HUDEP-2 (cell line): ENCODE measurements at regions not wholly inside any gene's neighbourhood (a gene's known extent, or its start where the extent isn't known, plus 50 kb on each side); places are given as distances from the start of the nearest gene placed in this dataset.

Experiments
- DNase-seq, 76 experiments: peaks; one replicate each; lab custom pipeline; 2025; ENCODE audit not compliant: unreplicated experiment in 76 of 76; lab: John Stamatoyannopoulos, UW

GRCh38 chr5:133746834-133747233 lies 134.5 kb upstream of the FSTL4 start:
- DNase-seq, result peak in 14 of 76 experiments; percentile 1 to 19 (median 8)

GRCh38 chr5:133744960-133745308 lies 132.6 kb upstream of the FSTL4 start:
- no peak for DNase-seq

GRCh38 chr5:133744051-133744959 lies 132.0 kb upstream of the FSTL4 start:
- DNase-seq, result no peak

DNA sequence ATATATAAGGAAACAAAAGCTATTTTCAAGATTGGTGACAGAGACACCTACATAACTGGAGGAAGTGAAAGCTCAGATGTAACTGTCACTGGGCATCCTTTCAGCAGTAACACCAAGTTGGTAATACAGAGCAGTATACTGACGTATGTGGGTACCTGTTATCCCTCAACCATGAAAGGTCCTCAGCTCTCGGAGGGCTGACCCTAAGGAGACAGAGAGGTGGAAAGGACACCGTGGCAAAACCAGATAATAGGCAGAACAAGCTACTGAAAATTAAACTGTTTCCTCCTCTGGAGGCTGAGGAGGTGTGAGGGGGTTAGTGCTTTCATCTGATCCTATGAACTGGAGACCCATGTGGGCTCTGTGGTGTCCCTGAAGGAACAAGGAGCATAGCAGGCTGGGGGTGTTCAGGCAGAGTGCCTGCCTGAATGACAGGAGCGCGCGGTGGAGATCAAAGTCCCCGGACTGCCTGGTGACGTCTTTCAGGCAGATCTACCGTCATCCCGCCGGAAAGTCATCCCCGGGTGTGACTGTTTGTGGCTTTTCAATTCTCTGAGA lies 130.2 kb upstream of the FSTL4 start:
- no peak for DNase-seq

DNA sequence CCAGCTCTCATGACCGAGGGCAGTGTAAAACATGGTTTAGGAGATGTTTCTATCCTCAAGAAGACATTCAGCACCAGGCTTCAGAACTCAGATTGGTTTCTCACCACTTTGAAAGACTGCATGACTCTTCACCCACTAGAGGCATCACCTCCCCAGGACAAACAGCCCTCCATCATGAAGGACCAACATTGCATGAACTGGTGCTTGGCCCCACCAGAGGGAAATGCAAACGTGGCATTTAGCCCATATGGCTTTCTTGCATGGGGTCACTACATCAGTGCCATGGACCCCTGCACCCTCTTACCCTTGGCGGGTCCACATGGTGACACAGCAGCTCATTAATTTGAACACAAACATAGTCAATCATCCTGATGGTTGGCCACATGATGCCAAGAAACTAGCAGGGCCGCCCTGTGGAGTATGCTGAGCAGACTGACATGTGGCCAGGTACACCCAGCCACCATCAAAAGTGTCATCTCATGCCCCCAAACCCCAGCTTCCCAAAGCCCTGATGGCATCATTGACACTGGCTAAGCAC lies 129.5 kb upstream of the FSTL4 start:
- no peak for DNase-seq

DNA sequence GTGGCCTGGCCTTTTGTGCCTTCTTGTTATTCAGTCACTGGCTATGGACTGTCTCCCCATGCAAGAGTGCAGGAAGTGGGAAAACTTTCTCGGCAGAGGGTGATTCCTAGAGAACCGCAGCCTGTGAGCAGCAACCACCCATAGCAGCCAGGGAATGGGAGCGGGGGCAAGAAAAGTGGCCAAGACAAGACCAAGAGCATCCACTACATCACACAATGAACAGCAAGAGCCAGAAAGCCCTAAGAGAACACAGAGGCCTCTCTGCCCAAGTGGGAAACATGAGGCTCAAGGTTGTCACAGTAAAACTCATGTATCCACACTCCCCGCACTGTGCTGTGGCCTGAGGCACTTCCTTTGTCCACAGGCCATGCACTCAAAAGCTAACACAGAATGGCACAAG lies 129.1 kb upstream of the FSTL4 start:
- DNase-seq, result no peak

- DNase-seq, result no peak
Observed at GRCh38 chr5:133739181-133739780, 126.9 kb upstream of the FSTL4 start.

DNA sequence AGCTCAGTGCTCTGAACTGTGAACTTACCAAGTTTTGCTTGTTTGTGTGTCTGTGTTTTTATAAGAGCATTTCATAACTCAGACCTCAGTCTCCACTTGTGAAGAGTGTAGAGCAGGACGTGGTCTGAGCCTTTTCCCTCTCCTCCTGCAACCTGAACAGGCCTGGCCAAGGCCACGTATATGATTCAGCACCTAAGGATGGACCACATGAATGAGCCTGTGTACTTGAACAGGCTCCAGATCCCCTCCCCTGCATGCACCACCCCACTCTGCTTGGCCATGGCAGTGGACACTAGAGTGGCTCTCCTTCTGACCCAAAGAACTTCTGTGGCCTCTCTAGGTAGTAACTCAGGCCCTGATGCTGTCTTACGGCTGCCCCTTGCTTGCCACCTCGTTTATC lies 125.9 kb upstream of the FSTL4 start:
- no peak for DNase-seq

GRCh38 chr5:133736512-133736911 lies 124.2 kb upstream of the FSTL4 start:
- no peak for DNase-seq

GRCh38 chr5:133735346-133735745 lies 123.0 kb upstream of the FSTL4 start:
- DNase-seq, result no peak

DNA sequence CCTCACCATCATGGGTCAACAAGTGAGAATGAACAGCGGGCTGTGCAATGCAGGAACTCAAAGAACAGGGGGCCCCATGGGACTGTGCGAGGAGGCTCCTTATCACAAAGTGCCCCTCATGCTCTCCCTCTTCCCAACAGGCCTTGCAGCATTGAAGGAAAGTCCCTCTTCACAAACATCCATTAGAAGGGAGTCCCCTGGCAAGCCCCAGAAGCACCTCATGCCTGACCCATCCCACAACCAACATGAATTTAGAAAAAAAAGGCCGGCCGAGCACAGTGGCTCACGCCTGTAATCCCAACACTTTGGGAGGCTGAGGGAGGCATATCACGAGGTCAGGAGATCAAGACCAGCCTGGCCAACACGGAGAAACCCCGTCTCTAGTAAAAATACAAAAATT lies 122.6 kb upstream of the FSTL4 start:
- no peak for DNase-seq

DNA sequence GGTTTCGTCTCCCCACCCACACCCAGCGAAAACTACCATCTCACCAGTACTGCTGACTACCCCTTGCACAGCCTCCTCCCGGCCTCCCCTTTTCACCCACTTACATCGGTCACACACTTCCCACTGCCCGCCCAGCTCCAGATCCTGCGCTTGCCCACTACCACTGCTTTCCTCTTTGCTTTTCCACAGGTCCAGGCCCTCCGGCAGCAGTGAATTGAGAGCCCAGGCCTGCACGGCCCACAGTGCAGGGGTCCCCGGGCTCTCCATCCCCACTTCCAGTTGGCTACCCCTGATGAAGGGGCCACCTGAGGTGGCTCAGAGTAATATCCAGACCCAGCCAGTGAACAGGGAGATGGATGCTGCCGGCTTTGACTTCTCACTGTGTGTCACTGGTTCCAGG lies 120.2 kb upstream of the FSTL4 start:
- DNase-seq, result no peak

- DNase-seq, result no peak
Observed at GRCh38 chr5:133731951-133732350, 119.6 kb upstream of the FSTL4 start.

GRCh38 chr5:133730866-133731265 lies 118.5 kb upstream of the FSTL4 start:
- DNase-seq, result no peak

GRCh38 chr5:133730346-133730745 lies 118.0 kb upstream of the FSTL4 start:
- no peak for DNase-seq

DNA sequence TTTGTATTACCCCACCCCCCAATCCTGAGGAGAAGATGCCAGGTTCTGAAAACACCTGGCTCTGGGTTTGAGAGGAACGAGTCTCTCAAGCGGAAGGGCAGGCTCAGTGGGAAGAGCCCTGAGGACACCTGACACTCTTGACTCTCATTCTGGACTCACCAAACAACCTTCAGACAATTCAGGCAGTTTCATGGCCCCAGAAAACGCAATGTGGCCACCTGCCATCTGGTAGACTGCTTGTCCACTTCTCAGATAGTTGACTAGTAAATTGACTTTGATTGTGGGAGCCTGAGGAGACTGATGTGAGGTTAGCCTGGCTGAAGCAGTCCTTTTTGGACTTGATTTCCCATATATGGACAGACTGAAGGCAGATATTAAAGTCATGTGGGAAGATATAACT lies 117.5 kb upstream of the FSTL4 start:
- DNase-seq, result no peak

DNA sequence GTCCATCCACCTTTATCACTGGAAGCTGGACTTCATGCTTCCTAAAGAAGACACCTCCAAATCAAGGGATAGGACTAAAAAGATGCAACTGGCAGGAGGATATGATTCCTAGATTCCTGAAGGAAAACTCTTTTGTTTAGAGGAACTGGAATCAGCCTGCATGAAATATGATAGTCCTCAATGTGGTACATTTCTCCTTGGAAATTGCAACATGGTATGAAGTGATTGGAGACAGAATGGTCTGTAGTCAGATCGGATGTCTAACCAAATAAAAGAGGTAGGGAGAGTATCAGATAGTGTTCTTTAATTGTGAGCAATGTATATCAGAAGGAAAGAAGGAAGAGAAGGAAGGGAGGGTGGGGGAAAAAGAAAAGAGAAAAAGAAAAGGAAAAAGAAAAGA lies 116.1 kb upstream of the FSTL4 start:
- no peak for DNase-seq

DNA sequence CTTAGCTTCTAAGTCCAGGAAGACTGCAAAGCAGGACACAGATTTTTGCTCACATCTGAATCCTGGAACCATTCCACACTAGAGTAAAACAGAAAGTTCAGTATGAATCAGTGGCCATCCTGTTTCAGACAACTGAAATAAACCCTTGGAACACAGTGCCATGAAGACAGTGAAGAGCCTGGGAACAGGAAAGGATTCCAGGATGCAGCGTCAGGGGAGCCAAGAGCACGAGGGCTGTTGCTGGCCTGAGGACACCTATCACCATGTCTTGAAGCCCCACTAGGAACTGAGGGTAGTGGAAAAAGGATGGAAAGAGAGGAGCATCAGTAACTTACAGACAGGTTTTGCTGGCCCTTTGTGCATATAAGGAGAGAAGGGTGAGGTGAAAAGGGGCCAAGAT lies 115.3 kb upstream of the FSTL4 start:
- DNase-seq, result no peak

DNA sequence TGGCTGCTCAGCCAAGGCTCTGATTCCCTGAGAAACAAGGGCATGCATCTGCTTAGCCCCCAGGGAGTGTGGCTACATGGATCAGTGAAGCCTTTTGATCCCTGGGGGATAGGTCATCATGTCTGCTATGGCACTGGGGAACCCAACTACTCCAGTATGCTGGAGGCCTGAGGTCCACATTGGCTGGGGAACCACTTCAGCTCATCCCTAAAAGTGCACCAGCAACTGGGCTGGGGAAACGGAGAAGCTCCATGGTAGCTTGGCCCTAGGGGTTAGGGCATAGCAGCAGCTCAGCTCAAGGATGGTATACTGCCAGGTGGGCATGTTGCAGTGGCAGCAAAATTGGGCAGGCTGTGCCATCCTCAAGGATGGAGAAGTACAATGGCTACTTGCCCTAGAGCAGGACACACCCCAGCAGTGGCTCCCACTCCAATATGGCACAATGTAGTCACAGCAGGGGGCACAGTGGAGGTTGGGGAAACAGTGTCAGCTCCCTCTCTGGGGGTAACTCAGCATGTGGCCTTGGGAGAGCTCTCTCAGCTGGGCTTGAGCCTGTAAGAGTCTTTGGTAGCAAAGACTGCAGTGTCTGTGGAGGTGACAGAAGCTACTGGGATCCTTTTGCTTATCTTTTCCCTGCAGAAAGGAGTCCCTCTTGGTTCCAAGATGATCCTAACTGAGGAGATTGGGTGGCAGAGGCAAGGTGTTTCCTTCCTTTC lies 111.5 kb upstream of the FSTL4 start:
- DNase-seq, result no peak

GRCh38 chr5:133723126-133723525 lies 110.8 kb upstream of the FSTL4 start:
- DNase-seq, result no peak

DNA sequence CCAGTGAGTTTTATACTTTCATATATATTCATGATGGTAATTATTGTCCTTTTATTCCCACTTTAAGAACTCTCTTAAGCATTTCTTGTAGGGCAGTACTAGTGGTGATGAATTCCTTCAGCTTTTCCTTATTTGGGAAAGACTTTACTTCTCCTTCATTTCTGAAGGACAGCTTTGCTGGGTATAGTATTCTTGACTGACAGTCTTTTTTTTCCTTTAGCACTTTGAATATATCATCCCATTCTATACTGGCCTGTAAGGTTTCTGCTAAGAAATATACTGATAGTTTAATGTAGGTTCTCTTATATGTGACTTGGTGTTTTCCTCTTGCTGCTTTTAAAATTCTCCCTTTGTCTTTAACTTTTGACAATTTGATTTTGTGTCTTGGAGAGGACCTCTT lies 109.0 kb upstream of the FSTL4 start:
- DNase-seq, result no peak
